ENCODE measurements at regions not wholly inside any gene's neighbourhood (a gene's known extent, or its start where the extent isn't known, plus 50 kb on each side); places are given as distances from the start of the nearest gene placed in this dataset.
"Not testable (repeated sequence)": the region's sequence is repeated elsewhere in the genome, so short reads cannot be mapped to it uniquely, and the experiment has no call there.

DNA sequence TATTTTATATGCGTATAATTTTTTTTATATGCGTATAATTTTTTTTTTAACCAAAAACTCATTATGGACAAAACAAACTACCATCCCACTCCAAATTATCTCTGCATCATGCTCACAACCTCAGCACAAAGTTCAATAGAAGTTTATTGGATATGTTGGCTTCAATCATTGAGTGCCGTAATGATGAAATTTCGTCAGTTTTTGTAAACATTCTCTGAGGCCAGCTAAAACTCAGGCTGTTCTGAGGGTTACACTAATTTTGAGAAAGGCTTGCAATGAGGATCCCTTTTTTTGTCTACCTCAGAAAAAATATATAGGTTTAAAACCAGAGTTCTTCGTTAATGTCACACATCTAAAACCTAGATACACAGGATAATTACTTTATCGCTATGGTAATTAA, 1253.2 kb downstream of the EFNA5 start:
- Mint-ChIP-seq H3K9me3 (peaks cover 14 to 15% of the 10 kb centered on the region in 2 donors), H3K27ac (no peak overlapping the region), H3K27me3 (no peaks in the 10 kb centered on the region), H3K4me3 (no peak overlapping the region), H3K4me1 (no peaks in the 10 kb centered on the region)
- DNase-seq (no peak), ATAC-seq (no peak)

DNA sequence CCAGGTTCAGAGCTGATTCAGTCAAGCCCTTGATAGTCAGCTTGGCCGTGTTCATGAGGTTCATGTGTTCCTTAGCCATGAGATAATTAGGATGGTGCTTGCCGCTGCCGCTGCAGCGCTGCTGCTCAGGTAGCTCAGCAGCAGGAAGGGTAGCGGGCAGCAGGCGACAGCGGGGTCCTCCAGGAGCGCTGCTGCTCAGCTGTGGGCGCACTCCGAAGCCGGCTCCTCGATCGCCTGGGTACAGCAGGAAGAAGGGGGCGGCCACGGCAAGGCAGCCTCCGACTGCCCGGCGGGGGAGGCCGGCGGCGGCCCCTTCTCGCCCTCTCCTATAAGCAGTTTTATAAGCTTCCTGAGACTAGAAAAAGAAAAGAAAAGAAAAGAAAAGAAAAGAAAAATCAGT, 1253.6 kb downstream of the EFNA5 start:
- H3K9me3 Mint-ChIP-seq: peaks cover 14 to 15% of the 10 kb centered on the region in 2 donors
- no peak overlapping the region for H3K4me3 Mint-ChIP-seq
- DNase-seq: no peak
- H3K4me1 Mint-ChIP-seq: no peaks in the 10 kb centered on the region
- ATAC-seq: no peak
- no peak overlapping the region for H3K27ac Mint-ChIP-seq
- no peaks in the 10 kb centered on the region for H3K27me3 Mint-ChIP-seq

GRCh38 chr5:106415541-106415940, 1255.2 kb downstream of the EFNA5 start:
- peaks cover 14 to 15% of the 10 kb centered on the region in 2 donors for H3K9me3 Mint-ChIP-seq
- H3K4me3 Mint-ChIP-seq: no peak overlapping the region
- no peaks in the 10 kb centered on the region for H3K27me3 Mint-ChIP-seq
- ATAC-seq (no peak), DNase-seq (no peak)
- no peak overlapping the region for H3K27ac Mint-ChIP-seq
- H3K4me1 Mint-ChIP-seq: no peaks in the 10 kb centered on the region

DNA sequence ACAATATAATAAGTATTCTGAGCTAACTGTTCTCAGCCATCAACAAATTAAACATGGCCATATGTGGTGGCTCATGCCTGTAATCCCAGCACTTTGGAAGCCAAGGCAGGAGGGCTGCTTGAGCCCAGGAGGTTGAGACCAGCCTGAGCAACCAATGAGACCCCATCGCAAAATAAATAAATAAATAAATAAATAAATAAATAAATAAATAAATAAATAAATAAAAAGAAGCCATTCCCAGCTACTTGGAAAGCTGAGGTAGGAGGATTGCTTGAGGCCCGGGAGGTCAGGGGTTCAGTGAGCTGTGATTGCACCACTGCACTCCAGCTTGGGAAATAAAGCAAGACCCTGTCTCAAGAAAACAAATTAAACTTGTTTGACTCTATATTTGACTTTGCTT, 1256.4 kb downstream of the EFNA5 start:
- Mint-ChIP-seq H3K27ac (no peak overlapping the region), H3K9me3 (peaks cover 19% of the 10 kb centered on the region in 2 donors), H3K4me1 (no peaks in the 10 kb centered on the region), H3K4me3 (no peak overlapping the region), H3K27me3 (no peaks in the 10 kb centered on the region)
- DNase-seq (no peak), ATAC-seq (no peak)

DNA sequence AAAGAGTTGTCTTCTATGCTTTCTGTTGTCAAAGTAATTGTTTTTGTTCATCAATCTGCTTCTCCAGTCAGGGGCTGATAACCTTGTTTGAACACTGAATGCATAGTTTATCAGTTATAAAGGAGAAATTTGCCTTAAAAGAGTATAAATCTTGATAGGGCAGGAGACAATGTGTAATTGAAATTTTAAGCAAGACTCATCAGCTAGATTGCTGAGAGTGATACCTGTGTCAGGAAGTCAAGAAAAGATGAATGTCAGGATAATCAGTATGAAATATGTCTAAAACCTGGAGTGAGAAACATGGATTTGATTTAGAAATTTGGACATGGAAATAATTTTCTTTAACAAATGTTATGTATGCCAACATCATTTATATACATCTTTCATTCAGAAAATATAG, 1258.1 kb downstream of the EFNA5 start:
- H3K4me1 Mint-ChIP-seq: no peaks in the 10 kb centered on the region
- DNase-seq (no peak), ATAC-seq (no peak)
- H3K4me3 Mint-ChIP-seq: no peak overlapping the region
- no peak overlapping the region for H3K27ac Mint-ChIP-seq
- H3K9me3 Mint-ChIP-seq: peaks cover 20 to 21% of the 10 kb centered on the region in 2 donors
- no peaks in the 10 kb centered on the region for H3K27me3 Mint-ChIP-seq

DNA sequence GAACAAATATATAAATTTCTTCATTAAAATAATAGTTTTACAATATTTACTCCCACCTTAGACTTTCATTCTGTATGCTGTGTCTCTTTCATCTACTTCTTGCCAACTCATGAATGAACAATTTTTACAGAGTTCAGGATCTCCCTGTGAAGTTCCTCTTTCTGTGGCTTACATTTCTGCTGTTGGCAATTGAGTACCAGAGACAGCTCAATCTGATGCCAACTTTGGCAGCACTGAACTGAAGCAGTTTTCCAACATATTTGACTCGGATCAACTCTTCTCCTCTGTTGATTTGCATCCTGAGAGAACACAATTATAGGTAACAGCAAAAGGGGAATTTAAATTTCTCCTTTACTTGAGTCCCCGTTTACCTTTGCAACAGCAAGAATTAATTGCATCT, 1262.2 kb downstream of the EFNA5 start:
- no peaks in the 10 kb centered on the region for H3K4me1 Mint-ChIP-seq
- no peak overlapping the region for H3K4me3 Mint-ChIP-seq
- H3K9me3 Mint-ChIP-seq: peaks cover 5 to 7% of the 10 kb centered on the region in 2 donors
- DNase-seq (no peak), ATAC-seq (no peak)
- no peaks in the 10 kb centered on the region for H3K27me3 Mint-ChIP-seq
- H3K27ac Mint-ChIP-seq: no peak overlapping the region

- H3K27me3 Mint-ChIP-seq: no peaks in the 10 kb centered on the region
- H3K27ac Mint-ChIP-seq: no peak overlapping the region
- peaks cover 5 to 7% of the 10 kb centered on the region in 2 donors for H3K9me3 Mint-ChIP-seq
- ATAC-seq (no peak), DNase-seq (no peak)
- H3K4me3 Mint-ChIP-seq: no peak overlapping the region
- H3K4me1 Mint-ChIP-seq: no peaks in the 10 kb centered on the region
Measured at GRCh38 chr5:106408141-106408540, 1262.6 kb downstream of the EFNA5 start.

- Mint-ChIP-seq H3K27ac (no peak overlapping the region), H3K4me3 (no peak overlapping the region), H3K9me3 (no peaks in the 10 kb centered on the region), H3K27me3 (no peaks in the 10 kb centered on the region), H3K4me1 (no peaks in the 10 kb centered on the region)
- ATAC-seq: no peak
- no peak for DNase-seq
Measured at GRCh38 chr5:106401561-106401960, 1269.2 kb downstream of the EFNA5 start.

- ATAC-seq: no peak
- DNase-seq: no peak
- Mint-ChIP-seq H3K4me3 (no peak overlapping the region), H3K9me3 (no peaks in the 10 kb centered on the region), H3K27ac (no peak overlapping the region), H3K27me3 (no peaks in the 10 kb centered on the region), H3K4me1 (no peaks in the 10 kb centered on the region)
Measured at GRCh38 chr5:106399391-106399790, 1271.3 kb downstream of the EFNA5 start.

- H3K4me3 Mint-ChIP-seq: no peak overlapping the region
- DNase-seq (no peak), ATAC-seq (no peak)
Measured at GRCh38 chr5:106397700-106398099, 1273.0 kb downstream of the EFNA5 start.

DNA sequence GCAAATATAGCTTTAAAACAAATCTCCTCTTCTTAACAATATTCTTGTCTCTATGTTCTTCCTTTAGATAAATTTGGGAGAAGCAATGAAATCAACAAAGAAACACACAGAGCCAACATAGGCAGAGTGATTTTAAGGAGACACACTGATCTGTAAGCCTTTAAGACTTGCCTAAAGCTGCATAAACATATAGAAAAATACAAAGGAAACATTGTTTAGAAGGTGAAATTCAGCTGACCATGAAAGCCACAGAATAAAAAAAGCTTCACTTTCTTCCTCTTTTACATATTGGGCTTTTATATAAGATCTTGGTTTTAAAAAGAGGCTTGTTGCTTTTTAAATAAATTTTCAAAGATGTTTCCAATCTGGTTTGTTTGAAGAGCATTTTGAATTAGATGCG, 1277.5 kb downstream of the EFNA5 start:
- no peak overlapping the region for H3K4me3 Mint-ChIP-seq

More at GRCh38 chr5:106397700-106398099, 1273.0 kb downstream of the EFNA5 start:
- H3K27me3 Mint-ChIP-seq: no peaks in the 10 kb centered on the region
- H3K27ac Mint-ChIP-seq: no peak overlapping the region
- H3K4me1 Mint-ChIP-seq: no peaks in the 10 kb centered on the region
- no peaks in the 10 kb centered on the region for H3K9me3 Mint-ChIP-seq

DNA sequence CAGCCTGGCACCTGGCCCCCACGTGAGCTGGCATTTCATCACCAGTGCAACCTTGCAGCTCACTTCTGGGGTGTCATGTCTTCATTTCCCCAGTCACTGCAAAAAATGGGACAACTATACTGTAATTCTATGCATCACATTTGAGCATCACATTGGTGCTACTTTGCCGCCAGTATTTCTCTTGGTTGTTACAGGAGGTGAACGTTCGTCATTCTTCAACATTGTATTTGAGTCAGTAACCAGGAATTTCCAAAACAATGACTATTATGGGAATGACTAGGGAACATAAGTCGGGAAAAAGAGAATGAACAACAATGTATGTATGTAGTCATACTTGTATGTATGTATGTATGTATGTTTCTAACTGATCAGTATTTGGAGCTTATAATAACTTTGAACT, 1278.0 kb downstream of the EFNA5 start:
- Mint-ChIP-seq H3K27me3 (no peaks in the 10 kb centered on the region), H3K27ac (no peak overlapping the region), H3K4me1 (no peaks in the 10 kb centered on the region), H3K4me3 (no peak overlapping the region), H3K9me3 (no peaks in the 10 kb centered on the region)
- DNase-seq (no peak), ATAC-seq (no peak)

More for the DNA sequence above, 1277.5 kb downstream of the EFNA5 start:
- H3K9me3 Mint-ChIP-seq: no peaks in the 10 kb centered on the region
- no peaks in the 10 kb centered on the region for H3K27me3 Mint-ChIP-seq
- DNase-seq: no peak
- no peaks in the 10 kb centered on the region for H3K4me1 Mint-ChIP-seq
- ATAC-seq: no peak
- no peak overlapping the region for H3K27ac Mint-ChIP-seq

DNA sequence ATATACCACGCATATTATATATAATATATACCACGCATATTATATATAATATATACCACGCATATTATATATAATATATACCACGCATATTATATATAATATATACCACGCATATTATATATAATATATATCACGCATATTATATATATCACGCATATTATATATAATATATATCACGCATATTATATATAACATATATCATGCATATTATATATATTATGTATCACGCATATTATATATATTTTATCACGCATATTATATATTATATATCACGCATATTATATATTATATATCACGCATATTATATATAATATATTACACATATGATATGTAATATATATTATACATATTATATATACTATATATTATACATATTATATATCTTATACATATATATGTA, 1283.0 kb downstream of the EFNA5 start:
- H3K4me1 Mint-ChIP-seq, ATAC-seq, H3K4me3 Mint-ChIP-seq, H3K9me3 Mint-ChIP-seq, H3K27ac Mint-ChIP-seq, DNase-seq, H3K27me3 Mint-ChIP-seq: not testable (repeated sequence)

- Mint-ChIP-seq H3K4me1 (no peaks in the 10 kb centered on the region), H3K27ac (no peak overlapping the region), H3K27me3 (no peaks in the 10 kb centered on the region), H3K4me3 (no peak overlapping the region), H3K9me3 (no peaks in the 10 kb centered on the region)
- ATAC-seq: no peak
- DNase-seq: no peak
Measured at GRCh38 chr5:106386287-106386686, 1284.5 kb downstream of the EFNA5 start.

- ATAC-seq (no peak), DNase-seq (no peak)
- no peak overlapping the region for H3K27ac Mint-ChIP-seq
Measured at GRCh38 chr5:106380736-106381135, 1290.0 kb downstream of the EFNA5 start.

DNA sequence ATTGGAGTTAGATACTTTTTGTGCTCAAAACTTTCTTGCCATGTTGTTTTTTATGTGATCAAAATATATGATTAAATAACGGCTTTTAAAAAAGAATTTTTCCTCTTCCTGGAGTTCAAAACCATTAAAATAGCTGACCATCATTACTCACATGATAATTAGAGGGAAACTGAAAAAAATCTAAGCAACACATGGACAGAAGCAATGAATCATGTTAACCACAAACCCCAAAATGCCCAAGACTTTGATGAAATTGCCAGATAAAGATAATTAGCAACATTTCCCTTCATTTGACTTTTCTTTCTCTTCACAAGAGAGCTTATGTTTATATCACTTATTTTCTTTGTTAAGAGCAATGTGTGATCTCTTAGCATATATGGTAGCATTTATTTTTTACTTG, 1294.2 kb downstream of the EFNA5 start:
- Mint-ChIP-seq H3K4me1 (no peaks in the 10 kb centered on the region), H3K27me3 (no peaks in the 10 kb centered on the region), H3K9me3 (no peaks in the 10 kb centered on the region), H3K4me3 (no peak overlapping the region), H3K27ac (no peak overlapping the region)
- no peak for DNase-seq
- no peak for ATAC-seq

More at GRCh38 chr5:106380736-106381135, 1290.0 kb downstream of the EFNA5 start:
- H3K27me3 Mint-ChIP-seq: no peaks in the 10 kb centered on the region
- no peak overlapping the region for H3K4me3 Mint-ChIP-seq
- no peaks in the 10 kb centered on the region for H3K9me3 Mint-ChIP-seq
- H3K4me1 Mint-ChIP-seq: no peaks in the 10 kb centered on the region

DNA sequence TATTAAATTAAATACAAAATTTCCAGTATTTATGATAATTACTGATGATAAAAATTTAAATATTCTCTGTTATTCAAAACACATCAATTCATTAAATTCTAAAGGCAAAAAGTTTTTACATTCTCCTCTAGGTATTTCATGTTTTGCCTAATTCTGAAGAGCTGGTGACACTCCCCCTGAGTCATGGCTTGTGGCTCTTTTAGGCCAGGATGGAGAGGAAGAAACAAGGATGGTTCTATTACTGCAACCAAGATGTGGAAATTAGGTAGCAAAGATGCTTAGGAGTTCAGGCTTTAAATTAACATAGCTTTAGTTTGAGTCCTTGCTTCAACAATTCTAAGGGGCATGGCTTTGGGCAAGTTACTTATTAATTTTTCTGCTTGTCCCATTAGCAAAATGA, 1295.8 kb downstream of the EFNA5 start:
- Mint-ChIP-seq H3K9me3 (peaks cover 5 to 14% of the 10 kb centered on the region in 2 donors), H3K27ac (no peak overlapping the region), H3K27me3 (no peaks in the 10 kb centered on the region), H3K4me3 (no peak overlapping the region), H3K4me1 (no peaks in the 10 kb centered on the region)
- ATAC-seq: no peak
- no peak for DNase-seq

Measured in stimulated activated naive CD8-positive, alpha-beta T cell treated with anti-CD3 and anti-CD28 coated beads, Interleukin-15, amount 100 ng/mL, for 72 hours (primary cell).